GM18505 (cell line): ENCODE measurements at regions not wholly inside any gene's neighbourhood (a gene's known extent, or its start where the extent isn't known, plus 50 kb on each side); places are given as distances from the start of the nearest gene placed in this dataset.
"Not testable (repeated sequence)": the region's sequence is repeated elsewhere in the genome, so short reads cannot be mapped to it uniquely, and the experiment has no call there.

Experiments
- ATAC-seq: cut with Tn5 transposase; IDR thresholded peaks from one replicate; pipeline ENCODE4 v1.9.1; 2021; ENCODE audit not compliant: unreplicated experiment
- POLR2A ChIP-seq: IDR thresholded peaks from 4 replicates; pipeline ENCODE4 v1.6.1; 2011; ENCODE audit warnings: borderline replicate concordance; ENCODE audit not compliant: insufficient read depth, insufficient read length; ENCODE audit errors: extremely low read depth

GRCh38 chr3:166764698-166765318 is 615.3 kb downstream of the ZBBX start:
- ATAC-seq = no peak
- no peak for TF ChIP-seq POLR2A

GRCh38 chr3:166759736-166760513 is 620.2 kb downstream of the ZBBX start:
- TF ChIP-seq POLR2A = no peak
- no peak for ATAC-seq

- no peak for ATAC-seq
- TF ChIP-seq POLR2A = no peak
Measured at GRCh38 chr3:166752214-166752613, 627.9 kb downstream of the ZBBX start.

- TF ChIP-seq POLR2A = no peak
- ATAC-seq = no peak
Measured at GRCh38 chr3:166743481-166744134, 636.5 kb downstream of the ZBBX start.

- TF ChIP-seq POLR2A = no peak
- no peak for ATAC-seq
Measured at GRCh38 chr3:166734734-166735133, 645.4 kb downstream of the ZBBX start.

GRCh38 chr3:166731701-166732100 is 648.4 kb downstream of the ZBBX start:
- no peak for ATAC-seq
- TF ChIP-seq POLR2A = no peak

GRCh38 chr3:166721466-166721865 is 658.6 kb downstream of the ZBBX start:
- no peak for TF ChIP-seq POLR2A

GRCh38 chr3:166714206-166714605 is 665.9 kb downstream of the ZBBX start:
- ATAC-seq = no peak
- TF ChIP-seq POLR2A = no peak

More at GRCh38 chr3:166721466-166721865, 658.6 kb downstream of the ZBBX start:
- ATAC-seq = no peak

GRCh38 chr3:166713787-166714186 is 666.3 kb downstream of the ZBBX start:
- TF ChIP-seq POLR2A = no peak
- ATAC-seq = no peak

- ATAC-seq = no peak
- TF ChIP-seq POLR2A = no peak
Measured at GRCh38 chr3:166706094-166706493, 674.0 kb downstream of the ZBBX start.

- no peak for ATAC-seq
- TF ChIP-seq POLR2A = no peak
Measured at GRCh38 chr3:166697495-166697894, 682.6 kb downstream of the ZBBX start.

- no peak for ATAC-seq
- TF ChIP-seq POLR2A = no peak
Measured at GRCh38 chr3:166696103-166696502, 684.0 kb downstream of the ZBBX start.

- TF ChIP-seq POLR2A = no peak
- ATAC-seq = no peak
Measured at GRCh38 chr3:166688665-166689064, 691.4 kb downstream of the ZBBX start.

GRCh38 chr3:166685246-166685645 is 694.9 kb downstream of the ZBBX start:
- ATAC-seq = no peak
- no peak for TF ChIP-seq POLR2A

- not testable (repeated sequence) for ATAC-seq
Measured at GRCh38 chr3:166684077-166684476, 696.0 kb downstream of the ZBBX start.
